HCT116 (cell line): ENCODE measurements at regions not wholly inside any gene's neighbourhood (a gene's known extent, or its start where the extent isn't known, plus 50 kb on each side); places are given as distances from the start of the nearest gene placed in this dataset.
"Not testable (repeated sequence)": the region's sequence is repeated elsewhere in the genome, so short reads cannot be mapped to it uniquely, and the experiment has no call there.

ENCODE experiments used
- ATAC-seq: fragments of 200-7000 bp; cut with Tn5 transposase; 2 replicates; pipeline ENCODE4 v1.9.1; 2020; ENCODE audit warnings: mild to moderate bottlenecking, moderate library complexity
- BruUV-seq: library from RNA; stranded (reverse); fragments of 400-500 nt; replicated peaks from 2 replicates; lab custom pipeline; 2021; lab: Mats Ljungman, UMichigan
- CTCF ChIA-PET: fragments of 300-600 bp; sonication (Branson Sonifier 250); formaldehyde crosslinking; loops from one replicate; lab custom pipeline; 2021; ENCODE audit warnings: antibody characterized with exemption; lab: Charles Lee
- POLR2A ChIA-PET: fragments of 300-600, 350-600 bp; sonication (Branson Sonifier 250); formaldehyde crosslinking; loops from one replicate; lab custom pipeline; 2021; ENCODE audit warnings: antibody characterized with exemption; lab: Charles Lee
- RAD21 ChIA-PET, 2 experiments: fragments of 300-600 bp; sonication (Branson Sonifier 250); formaldehyde crosslinking; loops; one replicate each; lab custom pipeline; 2023; ENCODE audit warnings: low total read pairs in 2 of 2; ENCODE audit not compliant: uncharacterized antibody in 2 of 2, unreplicated experiment in 2 of 2, low non-redundant PET in 1 of 2; lab: Charles Lee
- DNase-seq: peaks from one replicate; pipeline ENCODE4 v3.0.0-alpha.2; 2010; ENCODE audit warnings: low read depth, low spot score
- H2AFZ ChIP-seq: fragments of 200-600 bp; shearing (Covaris generic), sonication (generic); 2 replicates; pipeline ENCODE4 v1.6.1; 2017; ENCODE audit warnings: low read depth, mixed run types, mixed read lengths, antibody characterized with exemption, low read length; ENCODE audit not compliant: poor library complexity, severe bottlenecking
- H3K27ac ChIP-seq: 2 replicates; pipeline ENCODE4 v1.5.1; 2012; ENCODE audit warnings: low read depth, low read length
- H3K27me3 ChIP-seq: fragments of 200-600 bp; sonication (generic); 2 replicates; pipeline ENCODE4 v1.6.1; 2016; ENCODE audit warnings: mixed run types, low read length, mixed read lengths; ENCODE audit not compliant: insufficient read depth
- H3K36me3 ChIP-seq, 2 experiments: fragments of 200-500 bp in 1 of 2; fragments of 200-600 bp in 1 of 2; sonication (Bioruptor generic) in 1 of 2; sonication (generic) in 1 of 2; 2 replicates each; pipeline versions ENCODE4 v1.5.1 to v1.6.1; 2014 to 2016; ENCODE audit warnings: low read length in 2 of 2, inconsistent platforms in 1 of 2, mixed read lengths in 1 of 2, mixed run types in 1 of 2; ENCODE audit not compliant: insufficient read depth in 2 of 2, control insufficient read depth in 1 of 2
- H3K4me1 ChIP-seq, 2 experiments: fragments of 200-600 bp in 1 of 2; sonication (generic) in 1 of 2; 2 replicates each; pipeline versions ENCODE4 v1.5.1 to v1.6.1; 2012 to 2017; ENCODE audit warnings: low read length in 2 of 2, inconsistent platforms in 1 of 2, mild to moderate bottlenecking in 1 of 2, mixed read lengths in 1 of 2, mixed run types in 1 of 2, moderate library complexity in 1 of 2; ENCODE audit not compliant: insufficient read depth in 2 of 2, control insufficient read depth in 1 of 2
- H3K4me2 ChIP-seq: fragments of 200-600 bp; sonication (generic); 2 replicates; pipeline ENCODE4 v1.6.1; 2017; ENCODE audit warnings: mixed run types, low read length, mixed read lengths
- H3K4me3 ChIP-seq, 2 experiments: fragments of 200-600 bp in 1 of 2; sonication (generic) in 1 of 2; replicated peaks in 1 of 2; 2 replicates each; pipeline ENCODE4 v1.5.1; 2011 to 2016; ENCODE audit warnings: low read length in 2 of 2, control low read depth in 1 of 2, low read depth in 1 of 2, mild to moderate bottlenecking in 1 of 2, mixed read lengths in 1 of 2, mixed run types in 1 of 2
- H3K79me2 ChIP-seq: fragments of 200-600 bp; sonication (generic); 2 replicates; pipeline ENCODE4 v1.6.1; 2017; ENCODE audit warnings: mild to moderate bottlenecking, mixed run types, low read length, moderate library complexity, mixed read lengths; ENCODE audit not compliant: insufficient read depth
- H3K9ac ChIP-seq: fragments of 200-600 bp; sonication (generic); 2 replicates; pipeline ENCODE4 v1.6.1; 2016; ENCODE audit warnings: low read length, mixed read lengths
- H3K9me2 ChIP-seq: fragments of 200-600 bp; sonication (generic), shearing (Covaris generic); 2 replicates; pipeline ENCODE4 v1.6.1; 2017; ENCODE audit warnings: mixed run types, mild to moderate bottlenecking, moderate library complexity; ENCODE audit not compliant: insufficient read depth
- H3K9me3 ChIP-seq, 2 experiments: fragments of 200-500 bp in 1 of 2; fragments of 200-600 bp in 1 of 2; sonication (Bioruptor generic) in 1 of 2; sonication (generic) in 1 of 2; 2 replicates each; pipeline ENCODE4 v1.6.1; 2014 to 2017; ENCODE audit warnings: low read length in 2 of 2, mixed read lengths in 2 of 2, inconsistent platforms in 1 of 2, low read depth in 1 of 2, mild to moderate bottlenecking in 1 of 2, mixed run types in 1 of 2, moderate library complexity in 1 of 2; ENCODE audit not compliant: control insufficient read depth in 1 of 2, insufficient read depth in 1 of 2
- H4K20me1 ChIP-seq: fragments of 200-600 bp; sonication (generic), shearing (Covaris generic); 2 replicates; pipeline ENCODE4 v1.6.1; 2017; ENCODE audit warnings: mixed run types, mild to moderate bottlenecking, moderate library complexity; ENCODE audit not compliant: insufficient read depth
- CBX3 ChIP-seq: IDR thresholded peaks from 2 replicates; pipeline ENCODE4 v1.6.1; 2012; ENCODE audit warnings: low read depth
- EGR1 ChIP-seq: IDR thresholded peaks from 2 replicates; pipeline ENCODE4 v1.6.1; 2012; ENCODE audit warnings: low read depth
- EZH2 ChIP-seq: fragments of 200-600 bp; sonication (generic); IDR thresholded peaks from 2 replicates; pipeline ENCODE4 v1.6.1; 2017; ENCODE audit warnings: antibody characterized with exemption, mixed run types
- JUND ChIP-seq: IDR thresholded peaks from 2 replicates; pipeline ENCODE4 v1.6.1; 2012
- POLR2A ChIP-seq: IDR thresholded peaks from 2 replicates; pipeline ENCODE4 v1.7.0; 2011; ENCODE audit warnings: borderline replicate concordance; ENCODE audit not compliant: insufficient read depth, insufficient read length; ENCODE audit errors: extremely low read depth
- RAD21 ChIP-seq: IDR thresholded peaks from 2 replicates; pipeline ENCODE4 v1.6.1; 2012; ENCODE audit warnings: low read depth, mild to moderate bottlenecking
- SIN3A ChIP-seq: IDR thresholded peaks from 2 replicates; pipeline ENCODE4 v1.6.1; 2012; ENCODE audit warnings: low read depth
- SP1 ChIP-seq: IDR thresholded peaks from 2 replicates; pipeline ENCODE4 v1.6.1; 2012; ENCODE audit warnings: low read depth
- SRF ChIP-seq: IDR thresholded peaks from 2 replicates; pipeline ENCODE4 v1.6.1; 2012; ENCODE audit warnings: low read depth
- TCF7L2 ChIP-seq: IDR thresholded peaks from 2 replicates; pipeline ENCODE4 v1.7.0; 2011; ENCODE audit warnings: borderline replicate concordance, inconsistent platforms; ENCODE audit not compliant: insufficient read depth, insufficient read length; ENCODE audit errors: extremely low read depth
- YY1 ChIP-seq: IDR thresholded peaks from 2 replicates; pipeline ENCODE4 v1.6.1; 2011; ENCODE audit warnings: low read length, low read depth, moderate library complexity, mild to moderate bottlenecking; ENCODE audit not compliant: insufficient replicate concordance; ENCODE audit errors: extremely low read depth
- ZFX ChIP-seq: fragments of 450-650 bp; IDR thresholded peaks from 2 replicates; pipeline ENCODE4 v1.6.1; 2017
- ZNF274 ChIP-seq: fragments of 200-500 bp; sonication (Bioruptor generic); IDR thresholded peaks from 2 replicates; pipeline ENCODE4 v1.6.1; 2014; ENCODE audit warnings: mild to moderate bottlenecking, low read depth, low read length, inconsistent platforms
- intact Hi-C: fragments of 100-400 bp; cut with micrococcal nuclease; formaldehyde crosslinking; loops from 2 replicates; pipeline ENCODE4 v1.10.0; 2022
- TF ChIP-seq, protein P1 (sequence below), 3 experiments: fragments of 200-600 bp in 1 of 3; sonication (generic) in 1 of 3; IDR thresholded peaks in 2 of 3; conservative IDR thresholded peaks in 1 of 3; 2 replicates each; pipeline ENCODE4 v1.5.1; 2012 to 2017; ENCODE audit warnings: low read depth in 2 of 3, low read length in 2 of 3, antibody characterized with exemption in 1 of 3, borderline replicate concordance in 1 of 3, control low read depth in 1 of 3, mild to moderate bottlenecking in 1 of 3, mixed read lengths in 1 of 3, mixed run types in 1 of 3, moderate library complexity in 1 of 3; ENCODE audit not compliant: insufficient read depth in 1 of 3
- TF ChIP-seq, protein P2 (sequence below): IDR thresholded peaks from 2 replicates; pipeline ENCODE4 v1.6.1; 2012
- TF ChIP-seq, protein P3 (sequence below): IDR thresholded peaks from 2 replicates; pipeline ENCODE4 v1.6.1; 2011; ENCODE audit warnings: mild to moderate bottlenecking, low read length, moderate library complexity; ENCODE audit not compliant: insufficient replicate concordance; ENCODE audit errors: extremely low read depth
- TF ChIP-seq, protein P4 (sequence below): IDR thresholded peaks from 2 replicates; pipeline ENCODE4 v1.6.1; 2012

DNA sequence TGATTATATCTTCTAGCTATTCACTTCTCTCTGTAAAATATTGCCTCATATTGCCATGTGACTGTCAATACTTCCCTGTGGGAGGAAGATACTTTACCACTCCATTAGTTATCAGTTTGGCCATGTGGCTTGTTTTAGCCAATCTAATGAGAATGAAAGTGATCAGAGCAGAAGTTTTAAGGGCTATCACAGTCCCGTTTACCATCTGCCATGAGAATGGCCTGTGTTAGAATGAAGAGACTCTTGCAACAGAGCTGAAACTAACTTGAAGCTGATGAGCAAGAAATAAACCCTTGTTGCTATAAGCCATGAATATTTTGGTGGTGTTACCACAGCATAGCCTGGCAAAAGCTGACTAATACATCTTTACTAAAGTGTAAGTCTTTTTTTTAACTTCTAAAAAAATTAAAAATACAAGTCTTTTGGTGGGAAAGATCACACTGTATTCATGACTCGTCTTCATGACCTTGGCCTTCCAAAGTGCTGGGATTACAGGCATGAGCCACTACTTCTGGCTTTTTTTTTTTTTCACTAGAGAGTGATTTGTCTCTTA, 68.0 kb upstream of the CTNNA1 start:
- BruUV-seq, result no TSS peak
- H4K20me1 ChIP-seq, result no peaks in the 10 kb centered on the region
- no peak overlapping the region for H2AFZ ChIP-seq
- ATAC-seq (no peak), DNase-seq (no peak)
- H3K4me2 ChIP-seq, result no peak overlapping the region
- H3K4me1 ChIP-seq, result no peaks in the 10 kb centered on the region
- H3K27ac ChIP-seq, result no peak overlapping the region
- POLR2A ChIA-PET, result no interaction called here
- no peaks in the 10 kb centered on the region for H3K36me3 ChIP-seq
- CTCF ChIA-PET, result no interaction called here
- no peak overlapping the region for H3K4me3 ChIP-seq
- TF ChIP-seq, protein P1, sequence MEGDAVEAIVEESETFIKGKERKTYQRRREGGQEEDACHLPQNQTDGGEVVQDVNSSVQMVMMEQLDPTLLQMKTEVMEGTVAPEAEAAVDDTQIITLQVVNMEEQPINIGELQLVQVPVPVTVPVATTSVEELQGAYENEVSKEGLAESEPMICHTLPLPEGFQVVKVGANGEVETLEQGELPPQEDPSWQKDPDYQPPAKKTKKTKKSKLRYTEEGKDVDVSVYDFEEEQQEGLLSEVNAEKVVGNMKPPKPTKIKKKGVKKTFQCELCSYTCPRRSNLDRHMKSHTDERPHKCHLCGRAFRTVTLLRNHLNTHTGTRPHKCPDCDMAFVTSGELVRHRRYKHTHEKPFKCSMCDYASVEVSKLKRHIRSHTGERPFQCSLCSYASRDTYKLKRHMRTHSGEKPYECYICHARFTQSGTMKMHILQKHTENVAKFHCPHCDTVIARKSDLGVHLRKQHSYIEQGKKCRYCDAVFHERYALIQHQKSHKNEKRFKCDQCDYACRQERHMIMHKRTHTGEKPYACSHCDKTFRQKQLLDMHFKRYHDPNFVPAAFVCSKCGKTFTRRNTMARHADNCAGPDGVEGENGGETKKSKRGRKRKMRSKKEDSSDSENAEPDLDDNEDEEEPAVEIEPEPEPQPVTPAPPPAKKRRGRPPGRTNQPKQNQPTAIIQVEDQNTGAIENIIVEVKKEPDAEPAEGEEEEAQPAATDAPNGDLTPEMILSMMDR (IDR thresholded peaks at IDR 0.05 in 2 of 3, conservative IDR thresholded peaks at IDR 0.05 in 1 of 3; ENCODE audit: borderline replicate concordance in 1 of 3, insufficient read depth in 1 of 3, low read depth in 2 of 3, low read length in 2 of 3), result no peak
- TF ChIP-seq EZH2 (no peak), YY1 (no peak), JUND (no peak), SRF (no peak), ZFX (no peak), CBX3 (no peak), POLR2A (no peak), TCF7L2 (no peak), ZNF274 (no peak), EGR1 (no peak), SIN3A (no peak), RAD21 (no peak), SP1 (no peak)
- TF ChIP-seq, protein P2, sequence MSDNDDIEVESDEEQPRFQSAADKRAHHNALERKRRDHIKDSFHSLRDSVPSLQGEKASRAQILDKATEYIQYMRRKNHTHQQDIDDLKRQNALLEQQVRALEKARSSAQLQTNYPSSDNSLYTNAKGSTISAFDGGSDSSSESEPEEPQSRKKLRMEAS, result no peak
- TF ChIP-seq, protein P3, sequence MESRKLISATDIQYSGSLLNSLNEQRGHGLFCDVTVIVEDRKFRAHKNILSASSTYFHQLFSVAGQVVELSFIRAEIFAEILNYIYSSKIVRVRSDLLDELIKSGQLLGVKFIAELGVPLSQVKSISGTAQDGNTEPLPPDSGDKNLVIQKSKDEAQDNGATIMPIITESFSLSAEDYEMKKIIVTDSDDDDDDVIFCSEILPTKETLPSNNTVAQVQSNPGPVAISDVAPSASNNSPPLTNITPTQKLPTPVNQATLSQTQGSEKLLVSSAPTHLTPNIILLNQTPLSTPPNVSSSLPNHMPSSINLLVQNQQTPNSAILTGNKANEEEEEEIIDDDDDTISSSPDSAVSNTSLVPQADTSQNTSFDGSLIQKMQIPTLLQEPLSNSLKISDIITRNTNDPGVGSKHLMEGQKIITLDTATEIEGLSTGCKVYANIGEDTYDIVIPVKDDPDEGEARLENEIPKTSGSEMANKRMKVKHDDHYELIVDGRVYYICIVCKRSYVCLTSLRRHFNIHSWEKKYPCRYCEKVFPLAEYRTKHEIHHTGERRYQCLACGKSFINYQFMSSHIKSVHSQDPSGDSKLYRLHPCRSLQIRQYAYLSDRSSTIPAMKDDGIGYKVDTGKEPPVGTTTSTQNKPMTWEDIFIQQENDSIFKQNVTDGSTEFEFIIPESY, result no peak
- TF ChIP-seq, protein P4, sequence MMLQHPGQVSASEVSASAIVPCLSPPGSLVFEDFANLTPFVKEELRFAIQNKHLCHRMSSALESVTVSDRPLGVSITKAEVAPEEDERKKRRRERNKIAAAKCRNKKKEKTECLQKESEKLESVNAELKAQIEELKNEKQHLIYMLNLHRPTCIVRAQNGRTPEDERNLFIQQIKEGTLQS, result no peak
- no peaks in the 10 kb centered on the region; the same call in 1 of the 2 replicates for H3K27me3 ChIP-seq
- intact Hi-C loops, result loop anchor here (10.0 kb wide), 1 partner anchor 60 kb away; no protein-coding TSS in a partner anchor
- no peaks in the 10 kb centered on the region for H3K9me2 ChIP-seq
- no peaks in the 10 kb centered on the region for H3K9me3 ChIP-seq
- no peak overlapping the region for H3K9ac ChIP-seq
- RAD21 ChIA-PET, result no interaction called here
- H3K79me2 ChIP-seq, result no peaks in the 10 kb centered on the region

DNA sequence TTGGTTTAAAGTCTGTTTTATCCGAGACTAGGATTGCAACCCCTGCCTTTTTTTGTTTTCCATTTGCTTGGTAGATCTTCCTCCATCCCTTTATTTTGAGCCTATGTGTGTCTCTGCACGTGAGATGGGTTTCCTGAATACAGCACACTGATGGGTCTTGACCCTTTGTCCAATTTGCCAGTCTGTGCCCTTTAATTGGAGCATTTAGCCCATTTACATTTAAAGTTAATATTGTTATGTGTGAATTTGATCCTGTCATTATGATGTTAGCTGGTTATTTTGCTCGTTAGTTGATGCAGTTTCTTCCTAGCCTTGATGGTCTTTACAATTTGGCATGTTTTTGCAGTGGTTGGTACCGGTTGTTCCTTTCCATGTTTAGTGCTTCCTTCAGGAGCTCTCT, 70.8 kb upstream of the CTNNA1 start:
- H3K27ac ChIP-seq, H3K79me2 ChIP-seq, DNase-seq, POLR2A ChIA-PET, RAD21 ChIA-PET, H3K4me2 ChIP-seq, CTCF ChIA-PET, H3K4me3 ChIP-seq, H3K27me3 ChIP-seq, H3K9ac ChIP-seq, H3K4me1 ChIP-seq, BruUV-seq, H3K36me3 ChIP-seq, H4K20me1 ChIP-seq, ATAC-seq, H2AFZ ChIP-seq, H3K9me2 ChIP-seq, H3K9me3 ChIP-seq: not testable (repeated sequence)
- intact Hi-C loops, result loop anchor here (10.0 kb wide), 1 partner anchor 62 kb away; no protein-coding TSS in a partner anchor
